Mesenchymal stem cell (in vitro differentiated cells and primary cell): ENCODE measurements at regions not wholly inside any gene's neighbourhood (a gene's known extent, or its start where the extent isn't known, plus 50 kb on each side); places are given as distances from the start of the nearest gene placed in this dataset.

ENCODE experiments used
- DNase-seq: peaks from one replicate; pipeline ENCODE4 v3.0.0-alpha.2; 2013
- H2AFZ ChIP-seq: one replicate; pipeline ENCODE4 v1.6.1; 2013; ENCODE audit warnings: low read depth, mild to moderate bottlenecking, control low read depth, inconsistent platforms, low read length, moderate library complexity
- H2AK5ac ChIP-seq: 2 replicates; pipeline ENCODE4 v1.6.1; 2013; ENCODE audit warnings: low read length, moderate library complexity, mild to moderate bottlenecking, inconsistent platforms; ENCODE audit not compliant: severe bottlenecking
- H2BK120ac ChIP-seq: one replicate; pipeline ENCODE4 v1.6.1; 2013; ENCODE audit warnings: low read depth, mild to moderate bottlenecking, inconsistent platforms, low read length, moderate library complexity
- H2BK12ac ChIP-seq, 2 experiments: one replicate each; pipeline ENCODE4 v1.6.1; 2013; ENCODE audit warnings: inconsistent platforms in 2 of 2, low read length in 2 of 2, mild to moderate bottlenecking in 2 of 2, moderate library complexity in 2 of 2, control low read depth in 1 of 2
- H2BK15ac ChIP-seq: one replicate; pipeline ENCODE4 v1.6.1; 2013; ENCODE audit warnings: mild to moderate bottlenecking, low read depth, inconsistent platforms; ENCODE audit not compliant: poor library complexity, severe bottlenecking
- H2BK5ac ChIP-seq: 2 replicates; pipeline ENCODE4 v1.6.1; 2013; ENCODE audit warnings: low read depth, mild to moderate bottlenecking, low read length, control low read depth, inconsistent platforms; ENCODE audit not compliant: poor library complexity, severe bottlenecking
- H3K14ac ChIP-seq, 2 experiments: one replicate each; pipeline ENCODE4 v1.6.1; 2013; ENCODE audit warnings: inconsistent platforms in 2 of 2, low read length in 2 of 2, control low read depth in 1 of 2, mild to moderate bottlenecking in 1 of 2, moderate library complexity in 1 of 2
- H3K18ac ChIP-seq, 2 experiments: one replicate each; pipeline ENCODE4 v1.6.1; 2013; ENCODE audit warnings: inconsistent platforms in 2 of 2, low read length in 2 of 2, control low read depth in 1 of 2, low read depth in 1 of 2, mild to moderate bottlenecking in 1 of 2
- H3K23ac ChIP-seq, 2 experiments: one replicate each; pipeline ENCODE4 v1.6.1; 2013; ENCODE audit warnings: inconsistent platforms in 2 of 2, low read length in 2 of 2, mild to moderate bottlenecking in 2 of 2, moderate library complexity in 2 of 2, control low read depth in 1 of 2
- H3K27ac ChIP-seq: 2 replicates; pipeline ENCODE4 v1.5.1; 2013; ENCODE audit warnings: mild to moderate bottlenecking, moderate library complexity, low read length, control low read depth, inconsistent platforms; ENCODE audit not compliant: poor library complexity, severe bottlenecking
- H3K27me3 ChIP-seq, 2 experiments: 2 replicates each; pipeline versions ENCODE4 v1.6.1 to v1.7.0; 2013; ENCODE audit warnings: low read length in 2 of 2, mild to moderate bottlenecking in 2 of 2, moderate library complexity in 2 of 2, control low read depth in 1 of 2, inconsistent platforms in 1 of 2; ENCODE audit not compliant: control insufficient read depth in 1 of 2, insufficient read depth in 1 of 2
- H3K36me3 ChIP-seq, 2 experiments: 2 replicates each; pipeline versions ENCODE4 v1.6.1 to v1.7.0; 2013; ENCODE audit warnings: low read length in 2 of 2, control low read depth in 1 of 2, inconsistent platforms in 1 of 2, low read depth in 1 of 2, mild to moderate bottlenecking in 1 of 2; ENCODE audit not compliant: insufficient read depth in 2 of 2, control insufficient read depth in 1 of 2
- H3K4ac ChIP-seq, 2 experiments: one replicate each; pipeline ENCODE4 v1.6.1; 2013; ENCODE audit warnings: inconsistent platforms in 2 of 2, low read length in 2 of 2, mild to moderate bottlenecking in 2 of 2, moderate library complexity in 2 of 2, control low read depth in 1 of 2, low read depth in 1 of 2
- H3K4me1 ChIP-seq: 2 replicates; pipeline ENCODE4 v1.6.1; 2013; ENCODE audit warnings: low read depth, low read length, control low read depth; ENCODE audit not compliant: control insufficient read depth, insufficient read depth
- H3K4me2 ChIP-seq: 2 replicates; pipeline ENCODE4 v1.6.1; 2013; ENCODE audit warnings: low read length, mild to moderate bottlenecking, inconsistent platforms; ENCODE audit not compliant: poor library complexity, severe bottlenecking
- H3K4me3 ChIP-seq, 2 experiments: 2 replicates each; pipeline versions ENCODE4 v1.5.1 to v1.7.0; 2013; ENCODE audit warnings: low read length in 2 of 2, mild to moderate bottlenecking in 2 of 2, control low read depth in 1 of 2, low read depth in 1 of 2; ENCODE audit not compliant: insufficient read depth in 1 of 2
- H3K79me1 ChIP-seq: replicated peaks from 2 replicates; pipeline ENCODE4 v1.6.1; 2013; ENCODE audit warnings: mild to moderate bottlenecking, control low read depth, low read length, inconsistent platforms; ENCODE audit not compliant: poor library complexity, severe bottlenecking
- H3K9ac ChIP-seq: 2 replicates; pipeline ENCODE4 v1.7.0; 2013; ENCODE audit warnings: mild to moderate bottlenecking, low read length, moderate library complexity
- H3K9me3 ChIP-seq: 2 replicates; pipeline ENCODE4 v1.7.0; 2013; ENCODE audit warnings: mild to moderate bottlenecking, low read length; ENCODE audit not compliant: control insufficient read depth
- H4K8ac ChIP-seq: one replicate; pipeline ENCODE4 v1.6.1; 2013; ENCODE audit warnings: inconsistent platforms, mild to moderate bottlenecking, low read length, moderate library complexity
- H4K91ac ChIP-seq: one replicate; pipeline ENCODE4 v1.6.1; 2013; ENCODE audit warnings: mild to moderate bottlenecking, low read length, inconsistent platforms
- WGBS: methylation state at CpG from one replicate; pipeline ENCODE4 v1.1.7; 2013; ENCODE audit warnings: mixed read lengths; 5-methylcytosine and 5-hydroxymethylcytosine counted together

- Histone ChIP-seq H3K4me1 (peaks cover 2% of the 10 kb centered on the region), H2BK15ac (no peak overlapping the region), H2BK5ac (no peak overlapping the region), H4K91ac (no peak overlapping the region), H3K23ac (no peak overlapping the region), H2BK12ac (no peak overlapping the region), H3K9ac (no peak overlapping the region), H2BK120ac (no peak overlapping the region), H3K4ac (no peak overlapping the region), H3K36me3 (no peaks in the 10 kb centered on the region), H3K4me3 (no peak overlapping the region), H3K27ac (no peak overlapping the region), H3K27me3 (no peaks in the 10 kb centered on the region), H3K79me1 (no peaks in the 10 kb centered on the region), H3K4me2 (no peak overlapping the region), H3K18ac (no peak overlapping the region), H4K8ac (no peak overlapping the region), H3K9me3 (no peaks in the 10 kb centered on the region), H2AFZ (no peak overlapping the region), H2AK5ac (no peak overlapping the region), H3K14ac (no peak overlapping the region)
- DNase-seq = no peak
- WGBS = 21% methylated on average over 1 of the region's 2 CpGs
Measured at GRCh38 chr18:45387229-45387628, 228.0 kb upstream of the SLC14A2 start.

GRCh38 chr18:45398448-45398847 is 216.8 kb upstream of the SLC14A2 start:
- Histone ChIP-seq H3K18ac (no peak overlapping the region), H4K91ac (no peak overlapping the region), H3K36me3 (no peaks in the 10 kb centered on the region), H2AFZ (no peak overlapping the region), H3K9me3 (no peaks in the 10 kb centered on the region), H2BK12ac (no peak overlapping the region), H3K14ac (no peak overlapping the region), H4K8ac (no peak overlapping the region), H2AK5ac (no peak overlapping the region), H3K4ac (no peak overlapping the region), H3K9ac (no peak overlapping the region), H2BK120ac (no peak overlapping the region), H3K27ac (no peak overlapping the region), H2BK15ac (no peak overlapping the region), H3K4me2 (no peak overlapping the region), H3K79me1 (no peaks in the 10 kb centered on the region), H3K4me3 (no peak overlapping the region), H3K4me1 (no peaks in the 10 kb centered on the region), H3K23ac (no peak overlapping the region), H2BK5ac (no peak overlapping the region), H3K27me3 (peaks cover 0 to 8% of the 10 kb centered on the region in 2 experiments)
- 70% methylated on average over 2 of the region's 3 CpGs for WGBS
- no peak for DNase-seq

GRCh38 chr18:45399146-45399545 is 216.1 kb upstream of the SLC14A2 start:
- peaks cover 0 to 3% of the 10 kb centered on the region in 2 experiments for H3K27me3 ChIP-seq
- no peak overlapping the region for H3K4ac ChIP-seq
- no peak overlapping the region for H3K23ac ChIP-seq
- H2AK5ac ChIP-seq = no peak overlapping the region
- H4K91ac ChIP-seq = no peak overlapping the region
- H2BK120ac ChIP-seq = no peak overlapping the region
- H3K27ac ChIP-seq = no peak overlapping the region
- H2BK5ac ChIP-seq = no peak overlapping the region
- H2AFZ ChIP-seq = no peak overlapping the region
- no peak overlapping the region for H3K4me3 ChIP-seq
- H3K18ac ChIP-seq = no peak overlapping the region
- 82% methylated on average over 2 of the region's 2 CpGs for WGBS
- H3K9ac ChIP-seq = no peak overlapping the region
- no peaks in the 10 kb centered on the region for H3K4me1 ChIP-seq
- H2BK15ac ChIP-seq = no peak overlapping the region
- H2BK12ac ChIP-seq = no peak overlapping the region
- no peaks in the 10 kb centered on the region for H3K9me3 ChIP-seq
- H3K36me3 ChIP-seq = no peaks in the 10 kb centered on the region
- no peak overlapping the region for H3K14ac ChIP-seq
- no peak for DNase-seq
- no peak overlapping the region for H3K4me2 ChIP-seq
- no peaks in the 10 kb centered on the region for H3K79me1 ChIP-seq
- no peak overlapping the region for H4K8ac ChIP-seq

- no peak overlapping the region for H3K18ac ChIP-seq
- 44% methylated on average over 1 of the region's 1 CpG for WGBS
- DNase-seq = no peak
- no peaks in the 10 kb centered on the region for H3K79me1 ChIP-seq
- no peak overlapping the region for H3K9ac ChIP-seq
- no peak overlapping the region for H3K27ac ChIP-seq
- no peak overlapping the region for H3K14ac ChIP-seq
- H3K4me1 ChIP-seq = no peaks in the 10 kb centered on the region
- H3K4ac ChIP-seq = no peak overlapping the region
- H2BK120ac ChIP-seq = no peak overlapping the region
- H3K27me3 ChIP-seq = peaks cover 0 to 3% of the 10 kb centered on the region in 2 experiments
- no peak overlapping the region for H2AK5ac ChIP-seq
- H3K9me3 ChIP-seq = no peaks in the 10 kb centered on the region
- no peak overlapping the region for H3K4me3 ChIP-seq
- no peak overlapping the region for H2AFZ ChIP-seq
- no peak overlapping the region for H3K4me2 ChIP-seq
- no peaks in the 10 kb centered on the region for H3K36me3 ChIP-seq
- no peak overlapping the region for H3K23ac ChIP-seq
- no peak overlapping the region for H2BK5ac ChIP-seq
- no peak overlapping the region for H2BK15ac ChIP-seq
- no peak overlapping the region for H2BK12ac ChIP-seq
- H4K91ac ChIP-seq = no peak overlapping the region
- H4K8ac ChIP-seq = no peak overlapping the region
Measured at GRCh38 chr18:45399643-45400042, 215.6 kb upstream of the SLC14A2 start.
